ENCODE measurements at regions not wholly inside any gene's neighbourhood (a gene's known extent, or its start where the extent isn't known, plus 50 kb on each side); places are given as distances from the start of the nearest gene placed in this dataset.

- H3K4me1 ChIP-seq (ENCODE audit: control insufficient read depth, extremely low read depth, insufficient read depth, low read length): no peaks in the 10 kb centered on the region
- no peak overlapping the region for H3K27ac ChIP-seq (ENCODE audit: insufficient read depth, low read length)
- no peak overlapping the region for H2AFZ ChIP-seq (ENCODE audit: low read length)
- no peak overlapping the region for H3K4me2 ChIP-seq (ENCODE audit: extremely low read depth, insufficient read depth, low read length)
- no peaks in the 10 kb centered on the region for H3K27me3 ChIP-seq (ENCODE audit: control insufficient read depth, insufficient read depth, low read length)
- no peaks in the 10 kb centered on the region for H3K9me3 ChIP-seq (ENCODE audit: control insufficient read depth, insufficient read depth, low read depth, low read length)
- TF ChIP-seq EZH2 (IDR thresholded peaks at IDR 0.05; ENCODE audit: low read length, missing control alignments): no peak
- no peak for TF ChIP-seq CTCF (conservative IDR thresholded peaks at IDR 0.05 in 1 of 2, IDR thresholded peaks at IDR 0.05 in 1 of 2; ENCODE audit: low read depth in 1 of 2, low read length in 2 of 2)
- H3K36me3 ChIP-seq (ENCODE audit: control insufficient read depth, insufficient read depth, low read length): no peaks in the 10 kb centered on the region
- H3K9ac ChIP-seq (ENCODE audit: insufficient read depth, low read length): no peak overlapping the region
- DNase-seq (ENCODE audit: low read depth in 2 of 2): no peak
- H3K4me3 ChIP-seq (replicated peaks in 1 of 4; ENCODE audit: control extremely low read depth in 1 of 4, insufficient read depth in 1 of 4, low read depth in 3 of 4, low read length in 4 of 4): no peak overlapping the region
- no peaks in the 10 kb centered on the region for H4K20me1 ChIP-seq (ENCODE audit: control insufficient read depth, extremely low read depth, insufficient read depth, low read length)
- no peaks in the 10 kb centered on the region for H3K79me2 ChIP-seq (ENCODE audit: control insufficient read depth, insufficient read depth, low read length)
Measured at GRCh38 chr2:238658054-238658407, 189.9 kb upstream of the TWIST2 start.

- Histone ChIP-seq H3K36me3 (ENCODE audit: control insufficient read depth, insufficient read depth, low read length) (no peaks in the 10 kb centered on the region), H4K20me1 (ENCODE audit: control insufficient read depth, extremely low read depth, insufficient read depth, low read length) (no peaks in the 10 kb centered on the region), H2AFZ (ENCODE audit: low read length) (no peak overlapping the region), H3K27ac (ENCODE audit: insufficient read depth, low read length) (no peak overlapping the region), H3K79me2 (ENCODE audit: control insufficient read depth, insufficient read depth, low read length) (no peaks in the 10 kb centered on the region), H3K27me3 (ENCODE audit: control insufficient read depth, insufficient read depth, low read length) (no peaks in the 10 kb centered on the region), H3K9me3 (ENCODE audit: control insufficient read depth, insufficient read depth, low read depth, low read length) (no peaks in the 10 kb centered on the region), H3K4me3 (replicated peaks in 1 of 4; ENCODE audit: control extremely low read depth in 1 of 4, insufficient read depth in 1 of 4, low read depth in 3 of 4, low read length in 4 of 4) (no peak overlapping the region), H3K4me2 (ENCODE audit: extremely low read depth, insufficient read depth, low read length) (no peak overlapping the region), H3K9ac (ENCODE audit: insufficient read depth, low read length) (no peak overlapping the region), H3K4me1 (ENCODE audit: control insufficient read depth, extremely low read depth, insufficient read depth, low read length) (no peaks in the 10 kb centered on the region)
- DNase-seq (ENCODE audit: low read depth in 2 of 2): no peak
- TF ChIP-seq EZH2 (IDR thresholded peaks at IDR 0.05; ENCODE audit: low read length, missing control alignments): no peak
- no peak for TF ChIP-seq CTCF (conservative IDR thresholded peaks at IDR 0.05 in 1 of 2, IDR thresholded peaks at IDR 0.05 in 1 of 2; ENCODE audit: low read depth in 1 of 2, low read length in 2 of 2)
Measured at GRCh38 chr2:238658820-238659219, 189.1 kb upstream of the TWIST2 start.

DNA sequence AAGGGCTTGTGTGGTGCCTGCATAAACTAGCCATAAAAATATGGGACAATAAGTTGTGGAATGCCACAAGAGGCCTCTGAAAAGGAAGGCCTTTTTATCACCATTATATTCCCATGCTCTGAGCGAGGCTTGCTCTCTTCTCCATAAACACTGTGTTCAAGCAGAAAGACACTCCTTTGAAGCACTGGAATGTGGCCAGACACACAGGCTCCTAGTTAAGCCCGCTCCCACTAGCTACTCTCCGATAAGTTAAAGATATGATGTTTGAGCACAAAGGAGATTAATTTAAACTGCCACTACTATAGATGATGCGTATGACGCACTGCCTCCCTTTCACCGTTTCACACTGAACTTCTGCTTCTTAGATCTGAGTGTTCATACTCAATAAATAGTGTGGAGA, 188.7 kb upstream of the TWIST2 start:
- DNase-seq (ENCODE audit: low read depth in 2 of 2): no peak
- no peak overlapping the region for H2AFZ ChIP-seq (ENCODE audit: low read length)
- H3K79me2 ChIP-seq (ENCODE audit: control insufficient read depth, insufficient read depth, low read length): no peaks in the 10 kb centered on the region
- H4K20me1 ChIP-seq (ENCODE audit: control insufficient read depth, extremely low read depth, insufficient read depth, low read length): no peaks in the 10 kb centered on the region
- no peak overlapping the region for H3K9ac ChIP-seq (ENCODE audit: insufficient read depth, low read length)
- no peaks in the 10 kb centered on the region for H3K36me3 ChIP-seq (ENCODE audit: control insufficient read depth, insufficient read depth, low read length)
- H3K9me3 ChIP-seq (ENCODE audit: control insufficient read depth, insufficient read depth, low read depth, low read length): no peaks in the 10 kb centered on the region
- H3K4me3 ChIP-seq (replicated peaks in 1 of 4; ENCODE audit: control extremely low read depth in 1 of 4, insufficient read depth in 1 of 4, low read depth in 3 of 4, low read length in 4 of 4): no peak overlapping the region
- H3K27me3 ChIP-seq (ENCODE audit: control insufficient read depth, insufficient read depth, low read length): no peaks in the 10 kb centered on the region
- H3K4me1 ChIP-seq (ENCODE audit: control insufficient read depth, extremely low read depth, insufficient read depth, low read length): no peaks in the 10 kb centered on the region
- no peak overlapping the region for H3K27ac ChIP-seq (ENCODE audit: insufficient read depth, low read length)
- H3K4me2 ChIP-seq (ENCODE audit: extremely low read depth, insufficient read depth, low read length): no peak overlapping the region
- TF ChIP-seq CTCF (conservative IDR thresholded peaks at IDR 0.05 in 1 of 2, IDR thresholded peaks at IDR 0.05 in 1 of 2; ENCODE audit: low read depth in 1 of 2, low read length in 2 of 2) (no peak), EZH2 (IDR thresholded peaks at IDR 0.05; ENCODE audit: low read length, missing control alignments) (no peak)

Measured in fibroblast of lung (primary cell).